AG09309 (cell line): ENCODE measurements at regions not wholly inside any gene's neighbourhood (a gene's known extent, or its start where the extent isn't known, plus 50 kb on each side); places are given as distances from the start of the nearest gene placed in this dataset.

Experiments used
- DNase-seq: peaks from one replicate; pipeline ENCODE4 v3.0.0-alpha.2; 2010; ENCODE audit warnings: low read depth
- H3K4me3 ChIP-seq: 2 replicates; pipeline ENCODE4 v1.5.1; 2011; ENCODE audit warnings: mild to moderate bottlenecking, low read depth, low read length, moderate library complexity; ENCODE audit not compliant: control insufficient read depth
- TF ChIP-seq, protein P1 (sequence below): IDR thresholded peaks from 2 replicates; pipeline ENCODE4 v1.5.1; 2011; ENCODE audit warnings: mild to moderate bottlenecking, low read depth, low read length, inconsistent platforms; ENCODE audit not compliant: insufficient read depth, control insufficient read depth; ENCODE audit errors: missing control alignments

DNA sequence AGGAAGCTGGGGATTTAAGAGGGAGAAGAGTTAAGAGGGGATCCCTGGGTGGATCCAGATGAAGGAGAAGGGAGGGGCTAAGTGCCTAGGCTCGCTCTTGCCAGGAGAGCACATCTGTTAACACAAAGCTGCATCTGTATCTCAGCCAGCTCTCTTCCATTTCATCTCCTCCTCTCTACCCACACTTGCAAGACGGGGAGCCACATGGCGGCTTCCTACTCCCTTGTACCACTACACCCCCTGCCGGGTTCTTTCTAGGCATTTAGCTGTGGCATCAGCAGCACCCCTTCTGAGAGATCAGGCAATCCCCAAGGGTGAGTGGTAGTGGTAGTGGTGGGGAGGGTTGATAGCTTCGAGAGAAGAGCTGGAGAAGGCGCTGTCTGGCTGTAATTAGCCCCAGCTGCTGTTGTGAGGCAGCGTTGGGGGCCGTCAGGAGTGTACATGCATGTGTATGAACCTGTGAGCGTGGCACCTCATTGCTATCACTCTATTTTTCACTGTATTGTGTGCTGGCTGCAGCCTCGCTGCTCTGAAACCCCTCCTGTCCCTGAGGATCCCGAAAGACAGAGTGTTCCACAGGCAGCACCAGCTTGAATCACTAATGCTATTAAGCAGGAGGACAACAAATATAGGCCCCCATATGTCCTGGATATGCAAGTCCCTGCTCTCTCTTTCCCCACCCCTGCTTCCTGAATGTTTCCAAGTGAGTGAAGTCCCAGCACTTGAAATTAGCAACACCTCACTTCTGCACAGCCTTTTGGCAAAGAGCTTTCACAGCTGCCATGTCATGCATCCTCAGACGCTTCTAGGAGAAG is 73.7 kb downstream of the RTL9 start:
- TF ChIP-seq, protein P1, sequence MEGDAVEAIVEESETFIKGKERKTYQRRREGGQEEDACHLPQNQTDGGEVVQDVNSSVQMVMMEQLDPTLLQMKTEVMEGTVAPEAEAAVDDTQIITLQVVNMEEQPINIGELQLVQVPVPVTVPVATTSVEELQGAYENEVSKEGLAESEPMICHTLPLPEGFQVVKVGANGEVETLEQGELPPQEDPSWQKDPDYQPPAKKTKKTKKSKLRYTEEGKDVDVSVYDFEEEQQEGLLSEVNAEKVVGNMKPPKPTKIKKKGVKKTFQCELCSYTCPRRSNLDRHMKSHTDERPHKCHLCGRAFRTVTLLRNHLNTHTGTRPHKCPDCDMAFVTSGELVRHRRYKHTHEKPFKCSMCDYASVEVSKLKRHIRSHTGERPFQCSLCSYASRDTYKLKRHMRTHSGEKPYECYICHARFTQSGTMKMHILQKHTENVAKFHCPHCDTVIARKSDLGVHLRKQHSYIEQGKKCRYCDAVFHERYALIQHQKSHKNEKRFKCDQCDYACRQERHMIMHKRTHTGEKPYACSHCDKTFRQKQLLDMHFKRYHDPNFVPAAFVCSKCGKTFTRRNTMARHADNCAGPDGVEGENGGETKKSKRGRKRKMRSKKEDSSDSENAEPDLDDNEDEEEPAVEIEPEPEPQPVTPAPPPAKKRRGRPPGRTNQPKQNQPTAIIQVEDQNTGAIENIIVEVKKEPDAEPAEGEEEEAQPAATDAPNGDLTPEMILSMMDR = no peak
- DNase-seq = no peak
- H3K4me3 ChIP-seq = no peak overlapping the region

DNA sequence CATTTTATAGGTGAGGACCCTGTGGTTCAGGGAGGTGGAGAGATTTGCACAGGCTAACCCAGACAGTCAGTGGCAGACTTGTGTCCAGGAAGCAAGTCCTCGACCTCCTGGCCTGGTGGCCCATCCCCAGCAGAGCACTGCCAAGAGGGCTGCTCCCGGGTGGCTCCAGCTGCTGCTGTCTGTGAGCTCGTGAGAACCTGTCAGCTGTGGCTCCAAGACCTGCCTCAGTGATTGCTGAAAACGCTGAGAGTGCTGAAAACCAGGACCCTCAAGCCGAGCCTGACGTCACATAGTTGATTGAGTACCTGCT is 74.2 kb downstream of the RTL9 start:
- TF ChIP-seq, protein P1 = no peak
- H3K4me3 ChIP-seq = no peak overlapping the region
- DNase-seq = no peak

DNA sequence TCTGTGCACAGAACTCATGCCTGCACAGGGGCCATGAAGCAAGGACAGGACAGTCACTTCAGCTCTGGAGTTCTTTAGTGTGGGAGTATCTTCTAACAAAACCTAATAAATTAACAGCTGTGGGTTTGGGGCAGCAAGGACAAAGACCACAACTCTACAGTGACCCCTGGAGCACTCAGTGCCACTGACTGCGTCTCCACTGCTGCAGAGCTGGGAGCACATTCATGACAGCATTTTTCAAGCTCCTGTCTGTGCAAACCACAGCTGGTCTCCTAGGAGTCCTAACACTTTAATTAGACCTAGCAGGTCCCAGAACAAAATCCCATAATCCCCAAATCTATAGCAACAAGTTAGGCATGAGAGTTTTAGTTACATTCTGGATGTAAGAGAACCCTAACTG is 76.5 kb downstream of the RTL9 start:
- TF ChIP-seq, protein P1 = no peak
- H3K4me3 ChIP-seq = no peak overlapping the region
- no peak for DNase-seq

DNA sequence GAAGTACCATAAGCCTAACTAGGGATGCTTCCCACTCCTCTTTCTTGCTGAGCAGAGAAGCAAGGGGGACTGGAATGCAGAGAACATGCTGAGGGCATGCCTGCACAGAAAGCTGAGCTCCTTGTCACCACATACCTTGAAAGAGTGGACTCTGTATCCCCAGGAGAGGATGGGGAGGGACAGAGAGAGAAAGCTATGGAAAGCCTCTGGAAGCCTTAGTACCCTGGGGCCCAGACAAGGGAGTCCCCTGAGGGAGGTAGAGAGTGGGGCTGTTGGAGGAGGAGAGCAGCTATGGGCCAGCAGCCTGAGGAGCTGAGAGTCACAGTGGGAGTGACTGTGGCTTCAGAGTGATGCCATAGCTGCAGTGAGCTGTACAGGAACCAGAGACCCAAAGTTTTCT is 77.9 kb downstream of the RTL9 start:
- DNase-seq = no peak
- no peak overlapping the region for H3K4me3 ChIP-seq
- TF ChIP-seq, protein P1 = no peak

DNA sequence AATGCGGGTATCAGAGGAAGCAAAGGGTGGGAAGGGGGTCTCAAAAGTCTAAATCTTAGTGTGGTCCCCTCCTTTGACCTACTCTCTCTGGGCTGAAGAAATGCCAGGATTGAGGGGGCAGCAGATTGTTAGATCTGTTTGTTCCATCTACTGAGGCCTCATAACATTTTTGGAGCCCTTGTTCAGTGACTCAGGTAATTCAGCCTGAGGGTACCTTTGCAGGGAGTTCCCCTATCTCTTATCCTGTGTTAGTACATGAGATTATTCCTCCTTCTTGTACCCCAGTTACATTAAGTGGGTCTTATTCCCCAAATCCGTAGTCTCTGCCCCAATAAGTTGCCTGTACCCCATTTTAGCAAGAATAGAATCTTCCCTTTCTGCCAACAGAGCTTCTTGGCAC is 79.0 kb downstream of the RTL9 start:
- TF ChIP-seq, protein P1 = no peak
- H3K4me3 ChIP-seq = no peak overlapping the region
- no peak for DNase-seq

DNA sequence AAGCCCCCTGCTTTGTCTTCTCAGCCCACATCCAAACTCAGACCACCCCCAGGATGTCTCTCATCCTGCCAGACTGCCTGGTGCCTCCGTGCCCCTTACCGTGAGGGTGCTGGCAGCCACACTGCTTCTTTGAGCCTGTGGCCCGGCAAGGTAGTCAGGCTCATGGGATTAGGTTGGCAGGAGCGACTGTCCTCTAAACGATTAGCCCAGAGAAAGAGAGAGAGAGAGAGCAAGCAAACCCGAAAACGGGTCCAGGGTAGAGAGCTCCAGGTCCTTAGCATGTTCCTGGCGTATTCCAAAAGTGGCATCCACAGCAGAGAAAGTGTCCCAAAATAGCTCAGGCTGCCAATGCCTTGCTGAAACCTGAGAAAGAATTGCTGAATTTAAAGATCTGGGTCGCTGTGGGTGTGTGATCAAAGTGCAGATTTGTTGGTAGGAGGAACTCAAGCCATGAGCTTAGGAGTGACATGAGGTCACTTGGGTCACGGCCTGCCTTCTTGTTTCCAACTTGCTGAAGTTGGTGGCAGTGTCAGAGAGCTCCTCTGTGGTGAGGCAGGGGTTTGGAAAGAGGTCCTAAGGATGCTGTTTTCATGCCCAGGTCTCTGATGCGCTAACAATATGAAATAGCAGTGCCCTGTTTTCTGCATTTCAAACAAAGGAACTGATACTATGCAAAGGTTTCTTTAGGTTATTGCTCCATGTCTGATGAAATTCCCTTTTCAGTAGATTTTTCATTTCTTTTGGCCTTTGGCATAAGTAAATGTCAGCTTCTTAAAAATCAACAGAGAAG is 81.6 kb downstream of the RTL9 start:
- H3K4me3 ChIP-seq = no peak overlapping the region
- TF ChIP-seq, protein P1 = no peak
- DNase-seq = no peak
